Sigmoid colon (tissue), 4 donors: ENCODE measurements at regions not wholly inside any gene's neighbourhood (a gene's known extent, or its start where the extent isn't known, plus 50 kb on each side); places are given as distances from the start of the nearest gene placed in this dataset.

Source experiments
- CTCF ChIP-seq, 4 experiments: fragments of 450-650 bp in 3 of 4; fragments of 200-600 bp in 1 of 4; IDR thresholded peaks; one replicate each; pipeline ENCODE4 v1.5.1; 2016 to 2019; ENCODE audit warnings: antibody characterized with exemption in 4 of 4, mild to moderate bottlenecking in 3 of 4, moderate library complexity in 2 of 4
- EP300 ChIP-seq, 4 donors: sonication (generic); formaldehyde crosslinking; IDR thresholded peaks; one replicate each; pipeline ENCODE4 v1.6.1; 2017; ENCODE audit warnings: antibody characterized with exemption in 4 of 4
- POLR2A ChIP-seq, 2 donors: fragments of 450-650 bp; IDR thresholded peaks; one replicate each; pipeline ENCODE4 v1.6.1; 2016; ENCODE audit warnings: antibody characterized with exemption in 2 of 2, mild to moderate bottlenecking in 2 of 2, moderate library complexity in 2 of 2
- POLR2AphosphoS5 ChIP-seq, 4 donors: sonication (generic); formaldehyde crosslinking; IDR thresholded peaks; one replicate each; pipeline ENCODE4 v1.6.1; 2017; ENCODE audit warnings: antibody characterized with exemption in 4 of 4

- no peak for TF ChIP-seq POLR2A (IDR thresholded peaks at IDR 0.05)
- TF ChIP-seq EP300 (IDR thresholded peaks at IDR 0.05): no peak
- no peak for TF ChIP-seq CTCF (IDR thresholded peaks at IDR 0.05)
- TF ChIP-seq POLR2AphosphoS5 (IDR thresholded peaks at IDR 0.05): no peak
Measured at GRCh38 chr4:29375716-29376115, 1344.5 kb upstream of the PCDH7 start.
